Parathyroid adenoma (tissue), 2 donors: ENCODE measurements at regions not wholly inside any gene's neighbourhood (a gene's known extent, or its start where the extent isn't known, plus 50 kb on each side); places are given as distances from the start of the nearest gene placed in this dataset.

Experiments
- H2AFZ ChIP-seq: fragments of 300-600 bp; sonication (generic); one replicate; pipeline ENCODE4 v1.7.0; 2017; ENCODE audit warnings: antibody characterized with exemption, mild to moderate bottlenecking
- H3K27ac ChIP-seq: fragments of 300-600 bp; sonication (generic); one replicate; pipeline ENCODE4 v1.7.0; 2017
- H3K27me3 ChIP-seq: fragments of 300-600 bp; sonication (generic); one replicate; pipeline ENCODE4 v1.7.0; 2017; ENCODE audit warnings: low read length; ENCODE audit not compliant: control insufficient read depth, insufficient read depth
- H3K36me3 ChIP-seq: fragments of 300-600 bp; sonication (generic); one replicate; pipeline ENCODE4 v1.7.0; 2017; ENCODE audit warnings: low read length; ENCODE audit not compliant: control insufficient read depth, insufficient read depth
- H3K4me1 ChIP-seq: fragments of 300-600 bp; sonication (generic); one replicate; pipeline ENCODE4 v1.7.0; 2017; ENCODE audit warnings: control low read depth
- H3K4me2 ChIP-seq: fragments of 300-600 bp; sonication (generic); one replicate; pipeline ENCODE4 v1.7.0; 2017; ENCODE audit warnings: low read length
- H3K4me3 ChIP-seq: fragments of 300-600 bp; sonication (generic); one replicate; pipeline ENCODE4 v1.7.0; 2017; ENCODE audit warnings: low read depth, low read length
- H3K79me2 ChIP-seq: fragments of 300-600 bp; sonication (generic); one replicate; pipeline ENCODE4 v1.7.0; 2017; ENCODE audit warnings: control low read depth
- H3K9ac ChIP-seq: fragments of 300-600 bp; sonication (generic); one replicate; pipeline ENCODE4 v1.7.0; 2017; ENCODE audit warnings: mild to moderate bottlenecking
- H3K9me3 ChIP-seq: fragments of 300-600 bp; sonication (generic); one replicate; pipeline ENCODE4 v1.7.0; 2017; ENCODE audit warnings: low read length; ENCODE audit not compliant: control insufficient read depth
- CTCF ChIP-seq: fragments of 300-600 bp; sonication (generic); IDR thresholded peaks from one replicate; pipeline ENCODE4 v1.7.0; 2017; ENCODE audit warnings: antibody characterized with exemption, mild to moderate bottlenecking
- donor health status: primary hyperparathyroidism.

GRCh38 chr20:21017528-21018085 lies 88.6 kb downstream of the LINC00237 start:
- H3K9ac ChIP-seq = no peak overlapping the region
- no peak overlapping the region for H3K4me2 ChIP-seq
- no peak overlapping the region for H3K27ac ChIP-seq
- no peaks in the 10 kb centered on the region for H3K36me3 ChIP-seq
- no peaks in the 10 kb centered on the region for H3K9me3 ChIP-seq
- TF ChIP-seq CTCF = no peak
- H2AFZ ChIP-seq = no peak overlapping the region
- no peak overlapping the region for H3K4me3 ChIP-seq
- H3K79me2 ChIP-seq = no peaks in the 10 kb centered on the region
- H3K4me1 ChIP-seq = no peaks in the 10 kb centered on the region
- H3K27me3 ChIP-seq = no peaks in the 10 kb centered on the region

- Histone ChIP-seq H3K4me3 (no peak overlapping the region), H3K27ac (no peak overlapping the region), H3K9me3 (no peaks in the 10 kb centered on the region), H3K4me2 (no peak overlapping the region), H2AFZ (no peak overlapping the region), H3K36me3 (no peaks in the 10 kb centered on the region), H3K27me3 (no peaks in the 10 kb centered on the region), H3K9ac (no peak overlapping the region), H3K4me1 (no peaks in the 10 kb centered on the region), H3K79me2 (no peaks in the 10 kb centered on the region)
- no peak for TF ChIP-seq CTCF
Measured at GRCh38 chr20:21016751-21017150, 89.4 kb downstream of the LINC00237 start.

- Histone ChIP-seq H3K4me3 (no peak overlapping the region), H3K9me3 (no peaks in the 10 kb centered on the region), H3K9ac (no peak overlapping the region), H3K4me2 (no peak overlapping the region), H3K27ac (no peak overlapping the region), H2AFZ (no peak overlapping the region), H3K4me1 (no peaks in the 10 kb centered on the region), H3K79me2 (no peaks in the 10 kb centered on the region), H3K27me3 (no peaks in the 10 kb centered on the region), H3K36me3 (no peaks in the 10 kb centered on the region)
- TF ChIP-seq CTCF = no peak
Measured at GRCh38 chr20:21014528-21014927, 91.6 kb downstream of the LINC00237 start.

GRCh38 chr20:21008951-21009350 lies 97.2 kb downstream of the LINC00237 start:
- no peak overlapping the region for H2AFZ ChIP-seq

More at GRCh38 chr20:21008951-21009350, 97.2 kb downstream of the LINC00237 start:
- no peaks in the 10 kb centered on the region for H3K79me2 ChIP-seq
- no peak overlapping the region for H3K9ac ChIP-seq
- H3K27ac ChIP-seq = no peak overlapping the region
- H3K4me3 ChIP-seq = no peak overlapping the region
- H3K4me1 ChIP-seq = no peaks in the 10 kb centered on the region
- no peaks in the 10 kb centered on the region for H3K9me3 ChIP-seq
- H3K4me2 ChIP-seq = no peak overlapping the region
- no peak for TF ChIP-seq CTCF
- no peaks in the 10 kb centered on the region for H3K27me3 ChIP-seq
- H3K36me3 ChIP-seq = no peaks in the 10 kb centered on the region
